Activated naive CD8-positive, alpha-beta T cell treated with anti-CD3 and anti-CD28 coated beads for 36 hours (primary cell): ENCODE measurements at regions not wholly inside any gene's neighbourhood (a gene's known extent, or its start where the extent isn't known, plus 50 kb on each side); places are given as distances from the start of the nearest gene placed in this dataset.

Experiments used
- DNase-seq: peaks from one replicate; pipeline ENCODE4 v3.0.0; 2021
- H3K27ac Mint-ChIP-seq: one replicate; pipeline ENCODE4 v1.8.0; 2022; ENCODE audit warnings: mild to moderate bottlenecking, moderate library complexity, mixed read lengths
- H3K27me3 Mint-ChIP-seq: one replicate; pipeline ENCODE4 v1.8.0; 2022; ENCODE audit warnings: mild to moderate bottlenecking, mixed read lengths
- H3K36me3 Mint-ChIP-seq: one replicate; pipeline ENCODE4 v1.8.0; 2021; ENCODE audit warnings: mild to moderate bottlenecking, mixed read lengths
- H3K4me1 Mint-ChIP-seq: one replicate; pipeline ENCODE4 v1.8.0; 2021; ENCODE audit warnings: mixed read lengths
- H3K4me3 Mint-ChIP-seq: one replicate; pipeline ENCODE4 v1.8.0; 2022; ENCODE audit warnings: mild to moderate bottlenecking, moderate library complexity, mixed read lengths
- H3K9me3 Mint-ChIP-seq: one replicate; pipeline ENCODE4 v1.8.0; 2022; ENCODE audit warnings: mixed read lengths

DNA sequence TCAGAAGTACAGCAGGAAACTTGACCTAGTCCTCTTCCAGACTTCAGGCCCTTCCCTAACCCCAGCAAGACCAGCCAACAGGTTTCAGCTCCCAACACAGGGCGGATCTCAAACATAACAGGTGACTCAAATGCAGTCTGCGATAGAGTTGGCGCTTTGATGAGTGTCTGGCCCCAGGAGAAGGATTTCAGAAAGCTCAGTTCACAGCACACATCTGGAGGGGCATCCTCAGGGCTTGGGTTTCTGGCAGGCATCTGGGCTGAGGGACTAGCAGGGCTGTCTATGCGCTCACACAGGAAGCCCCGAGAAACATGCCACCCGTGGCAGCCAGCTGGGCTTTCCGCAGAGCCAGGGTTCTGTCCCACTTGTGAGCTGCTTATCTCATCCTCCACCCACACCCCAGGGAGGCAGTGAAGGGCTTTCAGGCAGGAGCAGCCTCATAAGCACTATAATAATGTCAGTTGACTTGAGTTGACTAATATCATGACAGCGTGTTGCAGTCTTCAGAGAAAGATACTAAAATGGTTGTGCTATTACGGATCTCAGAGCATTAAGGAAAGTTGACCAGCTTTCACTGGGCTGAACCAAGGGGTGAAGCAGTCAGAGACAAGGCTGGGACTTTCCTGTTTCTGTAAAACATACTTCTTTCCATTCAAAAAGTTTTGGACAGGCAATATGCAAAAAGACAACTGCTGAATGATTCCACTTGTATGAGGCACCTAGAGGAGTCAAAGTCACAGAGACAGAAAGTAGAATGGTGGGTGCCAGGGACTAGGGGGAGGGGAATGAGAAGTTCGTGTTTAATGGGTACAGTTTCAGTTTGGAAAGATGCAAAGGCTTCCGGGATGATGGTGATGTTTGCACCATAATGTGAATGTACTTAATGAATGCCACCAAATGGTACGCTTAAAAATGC is 233.0 kb upstream of the IRF2BP2 start:
- Mint-ChIP-seq H3K4me3 (peak overlapping the region; percentile 68), H3K9me3 (peaks cover 6% of the 10 kb centered on the region), H3K27ac (peak overlapping the region; percentile 99), H3K36me3 (peaks cover 11% of the 10 kb centered on the region), H3K4me1 (peaks cover 74% of the 10 kb centered on the region), H3K27me3 (no peaks in the 10 kb centered on the region)
- peak; percentile 89 for DNase-seq

DNA sequence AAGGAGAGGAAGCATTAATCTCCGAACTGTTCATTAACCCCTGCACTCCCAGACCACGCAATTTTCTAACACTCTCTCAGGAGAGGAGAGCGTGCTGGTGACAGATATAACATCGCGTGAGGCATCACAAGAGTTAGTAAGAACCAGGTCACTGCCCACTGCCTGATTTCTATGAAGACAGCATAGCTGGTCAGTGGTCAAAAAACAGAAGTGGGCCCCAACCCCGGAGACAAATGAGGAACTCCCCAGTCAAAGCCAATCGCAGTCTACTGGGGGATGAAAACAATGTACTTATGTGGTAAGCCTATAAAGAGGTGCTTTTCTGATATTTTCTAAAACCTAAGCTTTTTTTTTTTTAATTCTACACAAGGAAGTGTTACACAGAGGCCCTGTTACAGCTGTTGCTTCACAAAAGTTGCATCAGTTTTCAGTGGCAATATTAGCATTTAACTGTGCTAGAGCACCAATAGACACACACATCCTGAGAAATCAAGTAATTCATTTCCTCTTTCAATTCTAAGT is 231.8 kb upstream of the IRF2BP2 start:
- Mint-ChIP-seq H3K36me3 (peaks cover 11% of the 10 kb centered on the region), H3K4me3 (peak overlapping the region; percentile 16), H3K4me1 (peaks cover 75% of the 10 kb centered on the region), H3K27ac (peak overlapping the region; percentile 99), H3K9me3 (peaks cover 6% of the 10 kb centered on the region), H3K27me3 (no peaks in the 10 kb centered on the region)
- no peak for DNase-seq

- H3K9me3 Mint-ChIP-seq, result peaks cover 6% of the 10 kb centered on the region
- H3K4me3 Mint-ChIP-seq, result peak overlapping the region; percentile 16
- no peak for DNase-seq
- H3K36me3 Mint-ChIP-seq, result peaks cover 11% of the 10 kb centered on the region
- H3K27ac Mint-ChIP-seq, result peak overlapping the region; percentile 99
- H3K4me1 Mint-ChIP-seq, result peaks cover 73% of the 10 kb centered on the region
- H3K27me3 Mint-ChIP-seq, result no peaks in the 10 kb centered on the region
These were observed 231.3 kb upstream of the IRF2BP2 start for GRCh38 chr1:234841281-234841680.

GRCh38 chr1:234840843-234841242 is 230.9 kb upstream of the IRF2BP2 start:
- Mint-ChIP-seq H3K4me1 (peaks cover 71% of the 10 kb centered on the region), H3K27me3 (no peaks in the 10 kb centered on the region), H3K27ac (no peak overlapping the region), H3K9me3 (peaks cover 3% of the 10 kb centered on the region), H3K36me3 (peaks cover 9% of the 10 kb centered on the region), H3K4me3 (no peak overlapping the region)
- no peak for DNase-seq

GRCh38 chr1:234840253-234840652 is 230.3 kb upstream of the IRF2BP2 start:
- Mint-ChIP-seq H3K4me1 (peaks cover 65% of the 10 kb centered on the region), H3K27ac (no peak overlapping the region), H3K36me3 (peaks cover 4% of the 10 kb centered on the region), H3K4me3 (no peak overlapping the region), H3K9me3 (no peaks in the 10 kb centered on the region), H3K27me3 (no peaks in the 10 kb centered on the region)
- no peak for DNase-seq

DNA sequence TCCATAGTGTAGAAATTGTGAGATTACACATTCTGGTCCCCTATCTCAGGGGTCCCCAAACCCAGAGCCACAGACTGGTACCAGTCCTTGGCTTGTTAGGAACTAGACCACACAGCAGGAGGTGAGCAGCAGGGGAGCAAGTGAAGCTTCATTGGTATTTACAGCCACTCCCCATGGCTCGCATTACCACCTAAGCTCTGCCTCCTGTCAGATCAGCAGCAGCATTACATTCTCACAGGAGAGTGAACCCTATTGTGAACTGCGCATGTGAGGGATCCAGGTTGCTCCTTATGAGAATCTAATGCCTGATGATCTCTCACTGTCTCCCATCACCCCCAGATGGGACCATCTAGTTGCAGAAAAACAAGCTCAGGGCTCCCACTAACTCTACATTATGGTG is 229.7 kb upstream of the IRF2BP2 start:
- Mint-ChIP-seq H3K4me1 (peaks cover 59% of the 10 kb centered on the region), H3K9me3 (no peaks in the 10 kb centered on the region), H3K27ac (no peak overlapping the region), H3K36me3 (peaks cover 4% of the 10 kb centered on the region), H3K4me3 (no peak overlapping the region), H3K27me3 (no peaks in the 10 kb centered on the region)
- DNase-seq, result no peak

GRCh38 chr1:234838820-234839219 is 228.8 kb upstream of the IRF2BP2 start:
- no peaks in the 10 kb centered on the region for H3K27me3 Mint-ChIP-seq
- DNase-seq, result no peak
- H3K4me3 Mint-ChIP-seq, result no peak overlapping the region
- peaks cover 4% of the 10 kb centered on the region for H3K36me3 Mint-ChIP-seq
- peaks cover 3% of the 10 kb centered on the region for H3K9me3 Mint-ChIP-seq
- no peak overlapping the region for H3K27ac Mint-ChIP-seq
- H3K4me1 Mint-ChIP-seq, result peaks cover 50% of the 10 kb centered on the region

- no peaks in the 10 kb centered on the region for H3K27me3 Mint-ChIP-seq
- H3K27ac Mint-ChIP-seq, result no peak overlapping the region
- H3K36me3 Mint-ChIP-seq, result peaks cover 4% of the 10 kb centered on the region
- no peak for DNase-seq
- peaks cover 3% of the 10 kb centered on the region for H3K9me3 Mint-ChIP-seq
- H3K4me1 Mint-ChIP-seq, result peaks cover 44% of the 10 kb centered on the region
- H3K4me3 Mint-ChIP-seq, result no peak overlapping the region
These were observed 228.2 kb upstream of the IRF2BP2 start for GRCh38 chr1:234838182-234838581.

- H3K27ac Mint-ChIP-seq, result peak overlapping the region; percentile 16
- no peak overlapping the region for H3K4me3 Mint-ChIP-seq
- no peaks in the 10 kb centered on the region for H3K27me3 Mint-ChIP-seq
- peaks cover 4% of the 10 kb centered on the region for H3K36me3 Mint-ChIP-seq
- H3K9me3 Mint-ChIP-seq, result peaks cover 3% of the 10 kb centered on the region
- peaks cover 39% of the 10 kb centered on the region for H3K4me1 Mint-ChIP-seq
- DNase-seq, result no peak
These were observed 227.7 kb upstream of the IRF2BP2 start for GRCh38 chr1:234837713-234838112.

DNA sequence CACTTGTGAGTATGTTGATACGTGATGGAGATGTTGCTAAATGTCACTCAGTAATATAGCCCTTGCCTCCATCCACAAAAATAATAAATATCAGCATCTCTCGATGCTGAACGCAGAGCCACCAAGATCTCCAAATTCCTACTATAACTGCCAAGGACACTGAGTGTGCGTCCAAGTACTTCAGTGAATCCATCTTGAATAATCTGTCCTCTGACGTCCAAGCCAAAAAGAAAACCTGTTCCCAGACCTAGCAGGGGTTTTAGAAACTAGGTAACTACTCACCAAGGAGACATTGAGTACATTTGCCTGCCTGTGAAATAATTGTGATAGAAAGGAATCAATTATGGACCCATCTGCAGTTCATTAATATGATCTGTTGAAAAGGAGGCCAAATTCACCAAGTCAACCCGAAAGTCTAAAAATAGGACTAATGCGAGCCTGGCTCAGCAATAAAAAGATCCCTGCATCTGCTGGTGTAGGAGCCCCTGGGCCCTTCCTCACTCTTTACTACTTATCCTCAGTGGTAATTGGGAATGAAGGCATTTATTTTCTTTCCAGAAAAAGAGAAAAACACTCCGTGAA is 226.9 kb upstream of the IRF2BP2 start:
- DNase-seq, result no peak
- Mint-ChIP-seq H3K27ac (no peak overlapping the region), H3K4me1 (peaks cover 32% of the 10 kb centered on the region), H3K9me3 (peaks cover 3% of the 10 kb centered on the region), H3K4me3 (no peak overlapping the region), H3K36me3 (peaks cover 4% of the 10 kb centered on the region), H3K27me3 (no peaks in the 10 kb centered on the region)

GRCh38 chr1:234836045-234836681 is 226.2 kb upstream of the IRF2BP2 start:
- no peak for DNase-seq
- Mint-ChIP-seq H3K27ac (no peak overlapping the region), H3K9me3 (peaks cover 3% of the 10 kb centered on the region), H3K4me1 (peaks cover 25% of the 10 kb centered on the region), H3K4me3 (no peak overlapping the region), H3K27me3 (no peaks in the 10 kb centered on the region), H3K36me3 (peaks cover 4% of the 10 kb centered on the region)

GRCh38 chr1:234835239-234835638 is 225.3 kb upstream of the IRF2BP2 start:
- DNase-seq, result no peak
- H3K9me3 Mint-ChIP-seq, result peaks cover 3% of the 10 kb centered on the region
- no peak overlapping the region for H3K4me3 Mint-ChIP-seq
- H3K36me3 Mint-ChIP-seq, result no peaks in the 10 kb centered on the region
- H3K27ac Mint-ChIP-seq, result no peak overlapping the region
- H3K27me3 Mint-ChIP-seq, result no peaks in the 10 kb centered on the region
- H3K4me1 Mint-ChIP-seq, result peaks cover 19% of the 10 kb centered on the region

GRCh38 chr1:234833646-234834045 is 223.7 kb upstream of the IRF2BP2 start:
- no peaks in the 10 kb centered on the region for H3K27me3 Mint-ChIP-seq
- no peak for DNase-seq
- peaks cover 21% of the 10 kb centered on the region for H3K4me1 Mint-ChIP-seq
- no peak overlapping the region for H3K27ac Mint-ChIP-seq
- H3K36me3 Mint-ChIP-seq, result no peaks in the 10 kb centered on the region
- H3K4me3 Mint-ChIP-seq, result no peak overlapping the region
- peaks cover 3% of the 10 kb centered on the region for H3K9me3 Mint-ChIP-seq

DNA sequence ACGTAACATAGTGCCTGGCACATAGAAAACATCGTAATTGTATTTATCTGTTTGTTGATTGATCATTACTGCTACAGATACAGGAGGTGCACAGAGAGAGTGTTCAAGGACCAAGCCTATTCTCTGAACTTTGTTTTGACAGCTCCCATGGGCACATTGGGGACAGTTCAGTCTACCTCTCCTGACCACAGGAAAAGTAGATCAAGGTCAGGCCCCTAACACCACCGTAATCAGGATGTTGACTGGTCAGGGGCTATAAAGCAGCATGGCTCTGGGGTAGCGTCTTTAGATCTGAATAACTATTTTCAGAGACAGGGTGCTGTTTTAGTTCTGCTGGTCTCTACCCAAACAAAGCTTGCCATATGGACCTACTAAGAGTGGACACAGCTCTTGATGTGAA is 223.1 kb upstream of the IRF2BP2 start:
- Mint-ChIP-seq H3K4me1 (peaks cover 18% of the 10 kb centered on the region), H3K9me3 (peaks cover 3% of the 10 kb centered on the region), H3K27me3 (no peaks in the 10 kb centered on the region), H3K36me3 (no peaks in the 10 kb centered on the region), H3K4me3 (no peak overlapping the region), H3K27ac (no peak overlapping the region)
- DNase-seq, result no peak

DNA sequence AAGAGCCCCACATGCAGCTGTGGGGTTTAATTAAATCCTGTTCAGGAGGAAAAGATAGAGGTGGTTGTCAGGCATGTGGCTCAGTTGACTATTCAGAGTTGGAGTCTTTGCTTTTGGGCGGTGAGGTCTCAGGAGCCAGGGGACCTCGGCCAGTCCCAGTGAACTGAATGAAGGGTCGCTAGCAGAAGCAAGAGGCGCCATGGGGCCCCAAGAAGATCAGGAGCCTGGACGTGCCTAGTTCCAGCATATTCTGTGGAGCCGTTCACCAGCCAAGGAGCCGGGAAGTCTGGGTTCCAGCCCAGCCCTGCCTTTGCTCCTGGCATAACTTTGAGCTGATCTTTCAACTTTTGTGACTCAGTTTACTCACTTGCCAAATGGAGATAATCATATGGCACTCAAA is 217.7 kb upstream of the IRF2BP2 start:
- H3K4me1 Mint-ChIP-seq, result peaks cover 15% of the 10 kb centered on the region
- H3K4me3 Mint-ChIP-seq, result no peak overlapping the region
- H3K36me3 Mint-ChIP-seq, result no peaks in the 10 kb centered on the region
- no peaks in the 10 kb centered on the region for H3K9me3 Mint-ChIP-seq
- H3K27ac Mint-ChIP-seq, result no peak overlapping the region
- DNase-seq, result no peak
- no peaks in the 10 kb centered on the region for H3K27me3 Mint-ChIP-seq
